COLO668 (cell line): ENCODE measurements at regions not wholly inside any gene's neighbourhood (a gene's known extent, or its start where the extent isn't known, plus 50 kb on each side); places are given as distances from the start of the nearest gene placed in this dataset.

Experiments used
- DNase-seq: peaks from one replicate; lab custom pipeline; 2025; ENCODE audit not compliant: unreplicated experiment; lab: John Stamatoyannopoulos, UW

GRCh38 chr11:28383456-28383855 is 275.3 kb downstream of the METTL15 start:
- no peak for DNase-seq
